ENCODE measurements at regions not wholly inside any gene's neighbourhood (a gene's known extent, or its start where the extent isn't known, plus 50 kb on each side); places are given as distances from the start of the nearest gene placed in this dataset.
"Not testable (repeated sequence)": the region's sequence is repeated elsewhere in the genome, so short reads cannot be mapped to it uniquely, and the experiment has no call there.

- DNase-seq (ENCODE audit: low spot score), result no peak
Measured at GRCh38 chr5:15103130-15103529, 231.6 kb upstream of the ANKH start.

GRCh38 chr5:15097552-15097951 lies 226.0 kb upstream of the ANKH start:
- DNase-seq (ENCODE audit: low spot score), result no peak

- not testable (repeated sequence) for DNase-seq (ENCODE audit: low spot score)
Measured at GRCh38 chr5:15096686-15097085, 225.1 kb upstream of the ANKH start.

GRCh38 chr5:15092801-15093200 lies 221.2 kb upstream of the ANKH start:
- DNase-seq (ENCODE audit: low spot score), result peak; percentile 57

GRCh38 chr5:15085671-15086070 lies 214.1 kb upstream of the ANKH start:
- DNase-seq (ENCODE audit: low spot score), result no peak

GRCh38 chr5:15082096-15082495 lies 210.5 kb upstream of the ANKH start:
- DNase-seq (ENCODE audit: low spot score), result no peak

GRCh38 chr5:15080219-15080618 lies 208.6 kb upstream of the ANKH start:
- no peak for DNase-seq (ENCODE audit: low spot score)

- peak; percentile 6 for DNase-seq (ENCODE audit: low spot score)
Measured at GRCh38 chr5:15079566-15079965, 208.0 kb upstream of the ANKH start.

- DNase-seq (ENCODE audit: low spot score), result no peak
Measured at GRCh38 chr5:15074651-15075050, 203.1 kb upstream of the ANKH start.

- DNase-seq (ENCODE audit: low spot score), result no peak
Measured at GRCh38 chr5:15073453-15073852, 201.9 kb upstream of the ANKH start.

GRCh38 chr5:15070907-15071306 lies 199.3 kb upstream of the ANKH start:
- DNase-seq (ENCODE audit: low spot score), result no peak

GRCh38 chr5:15069407-15069905 lies 197.9 kb upstream of the ANKH start:
- DNase-seq (ENCODE audit: low spot score), result no peak

- no peak for DNase-seq (ENCODE audit: low spot score)
Measured at GRCh38 chr5:15065091-15065490, 193.5 kb upstream of the ANKH start.

- no peak for DNase-seq (ENCODE audit: low spot score)
Measured at GRCh38 chr5:15064396-15064795, 192.8 kb upstream of the ANKH start.

- no peak for DNase-seq (ENCODE audit: low spot score)
Measured at GRCh38 chr5:15056988-15057592, 185.5 kb upstream of the ANKH start.

- DNase-seq (ENCODE audit: low spot score), result no peak
Measured at GRCh38 chr5:15044521-15044920, 172.9 kb upstream of the ANKH start.

GRCh38 chr5:15037247-15037908 lies 165.8 kb upstream of the ANKH start:
- DNase-seq (ENCODE audit: low spot score), result no peak

GRCh38 chr5:15034379-15034778 lies 162.8 kb upstream of the ANKH start:
- DNase-seq (ENCODE audit: low spot score), result no peak

GRCh38 chr5:15031180-15031579 lies 159.6 kb upstream of the ANKH start:
- no peak for DNase-seq (ENCODE audit: low spot score)

- no peak for DNase-seq (ENCODE audit: low spot score)
Measured at GRCh38 chr5:15027764-15028163, 156.2 kb upstream of the ANKH start.

GRCh38 chr5:15026944-15027343 lies 155.4 kb upstream of the ANKH start:
- no peak for DNase-seq (ENCODE audit: low spot score)

- no peak for DNase-seq (ENCODE audit: low spot score)
Measured at GRCh38 chr5:15026011-15026893, 154.7 kb upstream of the ANKH start.

- DNase-seq (ENCODE audit: low spot score), result no peak
Measured at GRCh38 chr5:15023846-15024245, 152.3 kb upstream of the ANKH start.

All from pons (tissue), 1 donor.